Mucosa of rectum (tissue), 2 donors: ENCODE measurements at regions not wholly inside any gene's neighbourhood (a gene's known extent, or its start where the extent isn't known, plus 50 kb on each side); places are given as distances from the start of the nearest gene placed in this dataset.

Experiments used
- H3K27ac ChIP-seq, 2 donors: one replicate each; pipeline ENCODE4 v1.7.0; 2013; ENCODE audit warnings: inconsistent platforms in 2 of 2, low read depth in 2 of 2, low read length in 2 of 2
- H3K27me3 ChIP-seq, 2 donors: one replicate each; pipeline ENCODE4 v1.7.0; 2013; ENCODE audit warnings: low read length in 2 of 2; ENCODE audit not compliant: control insufficient read depth in 2 of 2, insufficient read depth in 2 of 2
- H3K36me3 ChIP-seq, 2 donors: one replicate each; pipeline ENCODE4 v1.7.0; 2013; ENCODE audit warnings: low read length in 2 of 2; ENCODE audit not compliant: control insufficient read depth in 2 of 2, insufficient read depth in 2 of 2
- H3K4me1 ChIP-seq, 2 donors: one replicate each; pipeline ENCODE4 v1.7.0; 2013; ENCODE audit warnings: low read length in 2 of 2, mild to moderate bottlenecking in 1 of 2; ENCODE audit not compliant: control insufficient read depth in 2 of 2, insufficient read depth in 2 of 2
- H3K4me3 ChIP-seq, 2 donors: one replicate each; pipeline ENCODE4 v1.7.0; 2013; ENCODE audit warnings: low read length in 2 of 2
- H3K9ac ChIP-seq, 2 donors: one replicate each; pipeline ENCODE4 v1.7.0; 2013; ENCODE audit warnings: low read length in 2 of 2, low read depth in 1 of 2, mild to moderate bottlenecking in 1 of 2
- H3K9me3 ChIP-seq, 2 donors: one replicate each; pipeline ENCODE4 v1.7.0; 2013; ENCODE audit warnings: low read length in 2 of 2; ENCODE audit not compliant: control insufficient read depth in 2 of 2
- donor health status: healthy.
- donor health status: Normal muscosa, but diverticular disease.

GRCh38 chr21:15172963-15173362 lies 108.2 kb upstream of the NRIP1 start:
- H3K4me3 ChIP-seq, result no peak overlapping the region
- no peak overlapping the region for H3K9ac ChIP-seq
- H3K9me3 ChIP-seq, result no peaks in the 10 kb centered on the region
- H3K36me3 ChIP-seq, result no peaks in the 10 kb centered on the region
- H3K4me1 ChIP-seq, result no peaks in the 10 kb centered on the region
- no peaks in the 10 kb centered on the region for H3K27me3 ChIP-seq
- H3K27ac ChIP-seq, result no peak overlapping the region

- H3K9ac ChIP-seq, result no peak overlapping the region
- no peaks in the 10 kb centered on the region for H3K27me3 ChIP-seq
- H3K4me3 ChIP-seq, result no peak overlapping the region
- no peaks in the 10 kb centered on the region for H3K9me3 ChIP-seq
- no peak overlapping the region for H3K27ac ChIP-seq
- H3K4me1 ChIP-seq, result no peaks in the 10 kb centered on the region
- no peaks in the 10 kb centered on the region for H3K36me3 ChIP-seq
These were observed 110.1 kb upstream of the NRIP1 start for GRCh38 chr21:15174923-15175322.

- Histone ChIP-seq H3K9me3 (no peaks in the 10 kb centered on the region), H3K27me3 (no peaks in the 10 kb centered on the region), H3K4me3 (no peak overlapping the region), H3K36me3 (no peaks in the 10 kb centered on the region), H3K4me1 (no peaks in the 10 kb centered on the region), H3K9ac (no peak overlapping the region), H3K27ac (no peak overlapping the region)
These were observed 117.9 kb upstream of the NRIP1 start for GRCh38 chr21:15182731-15183130.

DNA sequence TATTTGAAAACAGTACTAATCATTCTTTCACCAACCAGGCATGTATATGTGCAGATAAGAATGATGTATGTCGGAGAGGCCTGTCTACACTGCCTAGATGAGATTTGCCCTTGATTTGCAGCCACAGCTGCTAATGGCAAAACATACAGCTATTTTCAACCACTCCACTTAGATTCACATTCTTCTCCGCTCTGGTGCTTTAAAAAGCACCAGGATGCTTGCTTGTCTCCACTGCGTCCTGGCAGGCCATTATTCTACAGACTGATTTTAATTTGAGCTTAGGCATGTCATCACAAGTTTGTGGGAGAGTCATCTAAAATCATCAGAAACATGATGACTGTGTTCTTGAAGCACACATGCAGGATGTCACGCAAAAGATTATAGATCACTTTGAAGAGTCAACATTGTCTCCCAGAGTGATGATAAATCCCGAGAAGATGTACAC lies 119.0 kb upstream of the NRIP1 start:
- H3K9ac ChIP-seq, result no peak overlapping the region
- H3K27me3 ChIP-seq, result no peaks in the 10 kb centered on the region
- H3K4me1 ChIP-seq, result no peaks in the 10 kb centered on the region
- H3K9me3 ChIP-seq, result no peaks in the 10 kb centered on the region
- H3K4me3 ChIP-seq, result no peak overlapping the region
- H3K27ac ChIP-seq, result no peak overlapping the region
- no peaks in the 10 kb centered on the region for H3K36me3 ChIP-seq

DNA sequence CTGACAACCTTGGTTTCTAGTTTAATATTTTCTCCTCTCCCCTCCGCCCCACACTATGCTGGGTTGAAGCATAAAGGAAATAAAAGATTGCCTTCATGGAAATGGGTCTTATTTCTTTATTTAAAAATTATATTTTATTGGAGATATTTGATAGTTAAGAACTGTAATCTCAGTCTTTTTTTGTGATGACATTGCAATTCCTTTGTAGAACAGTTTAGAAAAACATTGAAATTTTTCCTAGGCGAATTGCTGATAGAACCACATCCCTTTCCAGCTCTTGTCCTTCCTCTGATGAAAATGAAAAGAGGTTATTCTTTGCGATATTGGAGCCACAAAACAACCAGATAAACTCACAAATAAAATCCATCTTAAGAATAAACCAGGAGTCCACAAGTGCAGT lies 125.6 kb upstream of the NRIP1 start:
- Histone ChIP-seq H3K27ac (no peak overlapping the region), H3K9me3 (no peaks in the 10 kb centered on the region), H3K9ac (no peak overlapping the region), H3K4me1 (no peaks in the 10 kb centered on the region), H3K27me3 (no peaks in the 10 kb centered on the region), H3K36me3 (no peaks in the 10 kb centered on the region), H3K4me3 (no peak overlapping the region)

DNA sequence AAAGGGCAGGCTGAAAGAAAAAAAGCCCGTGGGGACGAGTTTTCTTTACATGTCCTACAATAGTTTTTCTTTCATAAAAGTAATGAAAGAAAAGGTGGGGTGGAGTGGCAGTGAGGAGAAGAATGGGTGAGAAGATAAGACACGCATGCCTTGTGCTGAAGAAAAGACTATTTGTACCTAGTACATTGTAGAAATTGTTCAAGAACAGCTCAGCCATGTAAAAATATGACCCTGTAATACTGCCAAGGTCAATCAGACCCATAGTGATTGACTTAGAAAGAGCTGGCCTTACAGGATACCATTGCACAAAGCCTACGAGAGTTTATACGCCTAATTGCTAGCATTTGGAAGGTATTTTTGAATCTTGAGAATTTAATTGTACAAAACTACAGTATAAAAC lies 126.0 kb upstream of the NRIP1 start:
- no peak overlapping the region for H3K9ac ChIP-seq
- H3K9me3 ChIP-seq, result no peaks in the 10 kb centered on the region
- no peaks in the 10 kb centered on the region for H3K36me3 ChIP-seq
- H3K27ac ChIP-seq, result no peak overlapping the region
- H3K27me3 ChIP-seq, result no peaks in the 10 kb centered on the region
- H3K4me1 ChIP-seq, result no peaks in the 10 kb centered on the region
- H3K4me3 ChIP-seq, result no peak overlapping the region

DNA sequence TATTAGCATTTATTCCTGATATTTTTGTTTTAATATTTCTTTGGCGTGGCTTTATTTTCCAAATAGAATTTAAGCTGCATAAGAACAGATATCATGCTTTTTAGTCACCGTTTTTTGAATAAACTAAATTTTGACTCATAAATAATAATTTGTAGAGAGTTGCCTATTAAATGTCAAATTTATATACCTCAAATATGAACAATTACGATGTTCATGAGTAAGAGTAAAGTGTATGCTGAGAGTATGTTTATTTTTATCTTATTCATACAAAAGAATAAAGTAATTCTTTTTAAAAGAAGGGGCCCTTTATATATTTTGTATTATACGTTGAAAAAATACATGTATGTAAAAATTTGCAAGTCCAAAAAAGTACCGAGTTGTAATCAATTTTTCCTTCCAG lies 126.5 kb upstream of the NRIP1 start:
- Histone ChIP-seq H3K4me1 (no peaks in the 10 kb centered on the region), H3K9me3 (no peaks in the 10 kb centered on the region), H3K36me3 (no peaks in the 10 kb centered on the region), H3K9ac (no peak overlapping the region), H3K27ac (no peak overlapping the region), H3K4me3 (no peak overlapping the region), H3K27me3 (no peaks in the 10 kb centered on the region)

- H3K4me1 ChIP-seq, result no peaks in the 10 kb centered on the region
- H3K36me3 ChIP-seq, result no peaks in the 10 kb centered on the region
- H3K27me3 ChIP-seq, result no peaks in the 10 kb centered on the region
- H3K4me3 ChIP-seq, result no peak overlapping the region
- H3K27ac ChIP-seq, result no peak overlapping the region
- no peaks in the 10 kb centered on the region for H3K9me3 ChIP-seq
- no peak overlapping the region for H3K9ac ChIP-seq
These were observed 127.4 kb upstream of the NRIP1 start for GRCh38 chr21:15192243-15192642.

- Histone ChIP-seq H3K27me3 (no peaks in the 10 kb centered on the region), H3K36me3 (no peaks in the 10 kb centered on the region), H3K4me3 (no peak overlapping the region), H3K9ac (no peak overlapping the region), H3K27ac (no peak overlapping the region), H3K4me1 (no peaks in the 10 kb centered on the region), H3K9me3 (no peaks in the 10 kb centered on the region)
These were observed 129.1 kb upstream of the NRIP1 start for GRCh38 chr21:15193937-15194336.

- Histone ChIP-seq H3K36me3 (no peaks in the 10 kb centered on the region), H3K27me3 (no peaks in the 10 kb centered on the region), H3K9me3 (no peaks in the 10 kb centered on the region), H3K27ac (no peak overlapping the region), H3K4me1 (no peaks in the 10 kb centered on the region), H3K4me3 (no peak overlapping the region), H3K9ac (no peak overlapping the region)
These were observed 130.3 kb upstream of the NRIP1 start for GRCh38 chr21:15195104-15195503.

DNA sequence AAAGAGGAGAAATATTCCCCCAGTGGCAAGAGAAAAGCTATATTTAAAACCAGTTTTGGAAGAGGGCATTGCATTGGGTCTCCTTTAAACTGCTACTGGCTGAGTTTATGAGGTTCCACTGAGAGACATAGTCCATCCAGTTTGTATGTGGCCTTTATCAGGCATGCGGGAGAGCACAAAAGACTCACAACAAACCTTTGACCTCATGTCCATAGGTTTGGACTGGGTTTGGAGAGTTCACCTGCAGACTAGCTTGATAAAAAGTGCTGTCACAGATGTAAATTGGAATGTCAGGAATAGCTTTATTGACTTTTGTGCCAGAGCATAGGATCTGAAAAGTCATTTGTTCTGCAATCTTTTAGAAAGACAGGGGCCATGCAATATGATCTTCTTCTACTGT lies 131.0 kb upstream of the NRIP1 start:
- Histone ChIP-seq H3K27me3 (no peaks in the 10 kb centered on the region), H3K4me1 (no peaks in the 10 kb centered on the region), H3K36me3 (no peaks in the 10 kb centered on the region), H3K9ac (no peak overlapping the region), H3K9me3 (no peaks in the 10 kb centered on the region), H3K4me3 (no peak overlapping the region), H3K27ac (no peak overlapping the region)
